HG02678 (cell line): ENCODE measurements at regions not wholly inside any gene's neighbourhood (a gene's known extent, or its start where the extent isn't known, plus 50 kb on each side); places are given as distances from the start of the nearest gene placed in this dataset.
"Not testable (repeated sequence)": the region's sequence is repeated elsewhere in the genome, so short reads cannot be mapped to it uniquely, and the experiment has no call there.

Experiments used
- ATAC-seq: cut with Tn5 transposase; IDR thresholded peaks from one replicate; pipeline ENCODE4 v1.9.1; 2021; ENCODE audit warnings: mild to moderate bottlenecking, moderate library complexity; ENCODE audit not compliant: unreplicated experiment

DNA sequence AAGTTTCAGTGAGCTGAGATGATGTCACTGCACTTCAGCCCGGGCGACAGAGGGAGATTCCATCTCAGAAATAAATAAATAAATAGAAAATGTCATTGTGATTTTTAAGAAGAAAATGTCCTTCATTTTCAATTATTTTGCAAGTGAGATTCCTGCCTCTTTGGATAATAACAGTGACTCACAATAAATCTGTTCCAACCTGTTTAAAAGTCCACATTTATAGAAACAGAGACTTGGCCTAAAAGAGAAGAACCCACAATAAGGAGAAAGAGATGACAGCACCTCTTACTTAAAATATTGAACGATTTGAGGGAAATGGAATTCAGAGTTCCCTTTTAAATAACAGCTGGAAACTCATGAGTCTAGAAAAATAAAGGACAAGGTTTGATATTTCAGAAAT is 373.4 kb upstream of the NOX3 start:
- no peak for ATAC-seq

- ATAC-seq: no peak
These were observed 363.1 kb upstream of the NOX3 start for GRCh38 chr6:155818698-155819097.

GRCh38 chr6:155813548-155813947 is 357.9 kb upstream of the NOX3 start:
- no peak for ATAC-seq

DNA sequence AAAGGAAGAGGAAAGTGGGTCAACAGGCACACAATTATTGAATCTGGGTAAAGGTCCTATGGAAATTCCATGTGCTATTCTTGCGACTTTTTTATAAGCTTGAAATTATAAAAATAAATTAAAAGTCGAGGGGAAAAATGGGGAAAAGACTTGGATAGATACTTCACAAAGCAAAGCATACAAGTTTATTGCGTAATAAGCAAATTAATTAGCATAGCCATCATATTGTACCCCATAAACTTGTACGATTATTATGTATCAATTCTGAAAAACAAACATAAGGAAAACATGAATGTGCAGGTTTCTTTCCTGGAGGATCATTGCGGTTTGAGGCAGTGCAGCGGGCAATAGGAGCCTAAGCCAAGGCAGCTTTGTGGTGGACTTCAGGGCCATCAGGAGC is 351.6 kb upstream of the NOX3 start:
- ATAC-seq: no peak

GRCh38 chr6:155801046-155801445 is 345.4 kb upstream of the NOX3 start:
- no peak for ATAC-seq

- ATAC-seq: not testable (repeated sequence)
These were observed 343.2 kb upstream of the NOX3 start for GRCh38 chr6:155798876-155799275.

GRCh38 chr6:155795173-155795796 is 339.6 kb upstream of the NOX3 start:
- ATAC-seq: no peak

GRCh38 chr6:155791891-155792290 is 336.3 kb upstream of the NOX3 start:
- no peak for ATAC-seq

DNA sequence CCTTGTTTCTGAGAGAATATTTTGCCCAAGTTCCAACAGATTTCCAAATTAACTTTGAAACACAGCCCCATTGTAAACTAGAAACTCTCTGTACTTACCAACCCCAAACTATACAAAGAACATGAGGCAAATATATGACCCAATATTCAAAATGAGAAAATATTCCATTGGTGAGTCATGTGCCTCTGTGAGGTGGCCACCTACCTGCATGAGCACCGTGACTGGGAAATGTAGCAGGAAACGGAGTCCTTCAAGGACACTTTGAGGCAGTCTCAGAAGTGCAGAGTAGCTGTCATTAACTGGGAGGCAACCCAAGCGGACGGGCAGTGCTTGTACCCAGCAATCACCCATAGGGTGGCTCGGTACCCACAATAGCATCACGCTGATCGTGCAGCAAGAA is 335.5 kb upstream of the NOX3 start:
- no peak for ATAC-seq

DNA sequence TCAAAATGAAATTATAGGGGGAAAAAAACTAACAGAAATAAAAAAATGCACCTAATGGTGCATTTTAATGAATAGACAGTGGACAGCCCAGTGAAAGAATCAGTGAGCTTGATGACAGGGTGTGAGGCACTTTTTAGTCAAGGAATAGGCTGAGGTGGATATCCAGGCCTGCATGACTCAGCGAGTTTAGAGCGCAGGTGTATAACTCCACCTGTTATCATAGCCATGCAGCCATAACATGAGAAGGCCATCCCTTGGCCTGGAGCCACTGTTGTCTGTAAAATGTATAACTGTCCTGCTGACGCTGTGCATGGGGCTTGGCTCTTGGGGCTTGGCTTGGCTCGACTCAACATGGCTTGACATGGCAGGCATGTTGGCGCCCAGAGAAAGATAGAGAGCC is 331.5 kb upstream of the NOX3 start:
- no peak for ATAC-seq

- ATAC-seq: no peak
These were observed 330.9 kb upstream of the NOX3 start for GRCh38 chr6:155786528-155786927.

- no peak for ATAC-seq
These were observed 327.3 kb upstream of the NOX3 start for GRCh38 chr6:155782739-155783459.

DNA sequence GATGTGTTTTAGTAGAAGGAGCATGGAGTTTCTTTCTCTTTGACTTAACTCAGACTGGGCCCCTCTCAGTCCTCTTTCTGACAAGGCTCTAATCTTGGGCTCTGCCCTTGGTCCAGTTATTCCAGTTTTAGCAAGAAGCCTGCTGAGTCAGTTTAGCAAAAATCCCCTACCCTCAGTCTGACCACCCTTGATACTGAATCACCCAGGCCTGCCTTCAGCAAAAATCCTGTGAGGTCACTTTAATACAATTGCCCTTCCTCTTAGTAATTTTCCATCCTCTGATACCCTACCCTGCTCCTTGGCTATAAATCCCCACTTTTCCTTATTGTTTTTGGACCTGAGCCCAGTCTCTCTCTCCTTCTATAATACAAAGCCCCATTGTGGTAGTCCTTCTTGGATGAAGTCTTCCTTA is 326.7 kb upstream of the NOX3 start:
- no peak for ATAC-seq

- no peak for ATAC-seq
These were observed 323.8 kb upstream of the NOX3 start for GRCh38 chr6:155779456-155779855.

- ATAC-seq: no peak
These were observed 322.7 kb upstream of the NOX3 start for GRCh38 chr6:155778336-155778735.

DNA sequence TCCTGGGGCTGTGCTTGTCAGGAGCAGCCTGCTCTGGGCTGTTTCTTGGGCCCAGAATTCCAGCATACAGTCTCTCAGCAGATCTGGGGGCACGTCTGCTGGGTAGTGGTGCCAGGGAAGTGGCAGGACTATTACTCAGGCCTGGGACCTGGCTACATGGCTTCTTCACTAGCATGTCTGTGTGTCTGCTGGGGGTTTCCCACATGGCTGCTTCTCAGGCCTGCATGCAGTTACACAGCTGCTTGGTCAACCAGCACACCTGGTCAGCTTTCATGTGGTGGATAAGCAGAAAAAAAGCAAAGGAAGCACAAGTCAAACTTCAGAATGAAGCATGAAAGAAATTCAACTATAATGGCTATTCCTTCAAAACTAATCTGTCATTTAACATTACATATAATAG is 316.2 kb upstream of the NOX3 start:
- ATAC-seq: no peak

GRCh38 chr6:155770856-155771255 is 315.2 kb upstream of the NOX3 start:
- no peak for ATAC-seq

- no peak for ATAC-seq
These were observed 314.7 kb upstream of the NOX3 start for GRCh38 chr6:155770313-155770712.

- ATAC-seq: no peak
These were observed 309.9 kb upstream of the NOX3 start for GRCh38 chr6:155765275-155766194.

GRCh38 chr6:155762649-155763048 is 307.0 kb upstream of the NOX3 start:
- no peak for ATAC-seq

DNA sequence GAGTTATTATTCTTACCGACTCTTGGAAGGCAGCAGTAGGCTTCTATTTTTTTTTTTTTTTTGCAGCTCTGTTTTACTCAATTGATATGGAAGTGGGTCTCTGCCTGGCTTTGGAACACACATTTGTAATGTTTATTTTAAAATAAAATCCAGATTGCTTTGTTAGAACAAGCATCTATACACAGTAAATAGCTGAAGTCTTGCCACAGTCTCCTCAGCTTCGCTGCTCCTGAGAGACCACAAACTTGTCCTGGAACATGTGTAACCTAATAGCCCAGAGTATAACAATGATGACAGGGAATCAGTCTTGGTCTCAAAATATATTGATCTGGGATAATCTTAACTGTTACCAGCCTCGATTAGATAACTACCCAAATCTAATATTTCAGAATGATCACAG is 299.8 kb upstream of the NOX3 start:
- no peak for ATAC-seq

DNA sequence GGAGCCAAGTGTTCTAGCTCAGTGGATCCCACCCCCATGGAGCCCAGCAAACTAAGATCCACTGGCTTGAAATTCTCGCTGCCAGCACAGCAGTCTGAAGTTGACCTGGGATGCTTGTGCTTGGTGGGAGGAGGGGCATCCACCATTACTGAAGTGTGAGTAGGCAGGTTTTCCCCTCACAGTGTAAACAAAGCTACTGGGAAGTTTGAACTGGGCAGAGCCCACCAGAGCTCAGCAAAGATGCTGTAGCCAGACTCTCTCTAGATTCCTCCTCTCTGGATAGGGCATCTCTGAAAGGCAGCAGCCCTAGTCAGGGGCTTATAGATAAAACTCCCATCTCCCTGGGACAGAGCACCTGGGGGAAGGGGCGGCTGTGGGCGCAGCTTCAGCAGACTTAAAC is 293.1 kb upstream of the NOX3 start:
- ATAC-seq: not testable (repeated sequence)
